ENCODE measurements at regions not wholly inside any gene's neighbourhood (a gene's known extent, or its start where the extent isn't known, plus 50 kb on each side); places are given as distances from the start of the nearest gene placed in this dataset.

DNA sequence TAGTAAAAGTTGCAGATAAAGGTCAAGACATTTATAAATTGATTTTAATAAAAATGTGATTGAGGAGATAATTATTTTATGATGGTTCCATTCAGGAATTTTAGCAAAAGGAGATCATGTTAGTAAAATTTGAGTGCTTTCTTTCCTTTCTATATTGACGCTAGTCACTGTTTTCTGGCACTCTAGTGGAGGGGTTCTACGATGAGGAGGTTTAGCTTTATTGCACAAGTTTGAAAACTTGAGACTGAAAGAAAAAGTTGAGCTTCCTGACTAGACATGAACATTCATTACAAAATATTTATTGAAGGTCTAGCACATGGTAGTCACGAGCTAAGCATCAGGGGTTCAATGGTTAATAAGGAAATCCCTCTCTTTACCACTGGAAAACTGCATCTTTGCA lies 336.1 kb downstream of the SNAPC1 start:
- 0% methylated on average over 3 of the region's 3 CpGs for WGBS (ENCODE audit: insufficient coverage, low coverage, missing lambda C conversion rate)
- Histone ChIP-seq H3K4me1 (replicated peaks in 1 of 2; ENCODE audit: control insufficient read depth in 2 of 2, insufficient read depth in 2 of 2, low read length in 2 of 2) (no peaks in the 10 kb centered on the region), H3K36me3 (ENCODE audit: control insufficient read depth, insufficient read depth, low read length) (no peaks in the 10 kb centered on the region), H3K9ac (ENCODE audit: insufficient read depth in 1 of 2, low read depth in 2 of 2, low read length in 2 of 2) (no peak overlapping the region), H2AFZ (ENCODE audit: low read depth, low read length) (no peak overlapping the region), H3K4me3 (no peak overlapping the region), H3K4me2 (ENCODE audit: insufficient read depth, low read length) (no peak overlapping the region), H3K79me2 (ENCODE audit: control insufficient read depth, insufficient read depth, low read length) (no peaks in the 10 kb centered on the region), H3K9me3 (replicated peaks; ENCODE audit: control insufficient read depth, insufficient read depth, low read depth, low read length) (no peaks in the 10 kb centered on the region), H3K9me1 (ENCODE audit: control insufficient read depth, insufficient read depth, low read length) (no peaks in the 10 kb centered on the region), H4K20me1 (replicated peaks; ENCODE audit: control insufficient read depth, insufficient read depth, low read length) (no peaks in the 10 kb centered on the region), H3K27ac (ENCODE audit: extremely low read depth, low read depth, low read length) (no peak overlapping the region), H3K27me3 (ENCODE audit: control insufficient read depth in 2 of 2, insufficient read depth in 2 of 2, low read length in 2 of 2) (no peaks in the 10 kb centered on the region)
- TF ChIP-seq SMAD4 (CRISPR knock-in tag; conservative IDR thresholded peaks at IDR 0.05) (no peak), ZFP30 (CRISPR knock-in tag; IDR thresholded peaks at IDR 0.05; ENCODE audit: borderline replicate concordance) (no peak), ZNF143 (CRISPR knock-in tag; IDR thresholded peaks at IDR 0.05) (no peak), ZNF347 (CRISPR knock-in tag; IDR thresholded peaks at IDR 0.05; ENCODE audit: low read depth) (no peak), CBX3 (IDR thresholded peaks at IDR 0.05; ENCODE audit: borderline replicate concordance in 1 of 2, low read length in 2 of 2) (no peak)
- DNase-seq (ENCODE audit: extremely low read depth in 1 of 4, low spot score in 3 of 4) (no peak), FAIRE-seq (no peak), ATAC-seq (no peak)
- in situ Hi-C loops (cut with MboI) (no loop called here), intact Hi-C loops (cut with micrococcal nuclease) (no loop called here)
- ChIA-PET CTCF (ENCODE audit: low intra/inter-chr PET ratio) (no interaction called here), POLR2A (interaction anchor here (1.1 kb wide), 1 partner anchor 12 kb away, joined by 3 read pairs; no protein-coding TSS in a partner anchor)
- BruUV-seq (replicated peaks): no TSS peak

DNA sequence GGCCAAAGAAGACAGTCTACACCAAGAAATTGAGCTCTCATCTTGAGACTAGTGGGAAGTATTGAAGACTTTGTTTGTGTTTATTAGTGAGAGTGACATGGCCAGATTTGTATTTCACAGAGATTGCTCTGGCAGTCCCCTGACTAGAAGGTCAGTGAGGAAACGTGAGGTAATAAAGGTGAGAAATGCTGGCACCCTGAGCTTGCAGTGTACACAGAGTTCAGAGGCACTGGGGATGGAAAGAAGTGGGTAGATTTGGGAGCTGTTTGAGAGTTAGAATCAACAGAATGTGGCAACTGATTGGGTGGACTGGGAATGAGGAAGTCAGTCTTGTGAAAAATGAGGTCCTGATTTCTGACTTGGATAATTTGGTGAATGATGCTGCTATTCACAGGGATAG lies 336.9 kb downstream of the SNAPC1 start:
- BruUV-seq (replicated peaks): no TSS peak
- ATAC-seq (no peak), DNase-seq (ENCODE audit: extremely low read depth in 1 of 4, low spot score in 3 of 4) (no peak), FAIRE-seq (no peak)
- ChIA-PET CTCF (ENCODE audit: low intra/inter-chr PET ratio) (no interaction called here), POLR2A (interaction anchor here (1.1 kb wide), 1 partner anchor 12 kb away, joined by 3 read pairs; no protein-coding TSS in a partner anchor)
- H3K9me3 ChIP-seq (replicated peaks; ENCODE audit: control insufficient read depth, insufficient read depth, low read depth, low read length): no peaks in the 10 kb centered on the region
- no peaks in the 10 kb centered on the region for H4K20me1 ChIP-seq (replicated peaks; ENCODE audit: control insufficient read depth, insufficient read depth, low read length)
- H2AFZ ChIP-seq (ENCODE audit: low read depth, low read length): no peak overlapping the region
- no peak overlapping the region for H3K9ac ChIP-seq (ENCODE audit: insufficient read depth in 1 of 2, low read depth in 2 of 2, low read length in 2 of 2)
- H3K4me2 ChIP-seq (ENCODE audit: insufficient read depth, low read length): no peak overlapping the region
- H3K4me1 ChIP-seq (replicated peaks in 1 of 2; ENCODE audit: control insufficient read depth in 2 of 2, insufficient read depth in 2 of 2, low read length in 2 of 2): no peaks in the 10 kb centered on the region
- no peaks in the 10 kb centered on the region for H3K9me1 ChIP-seq (ENCODE audit: control insufficient read depth, insufficient read depth, low read length)
- H3K4me3 ChIP-seq: no peak overlapping the region
- no peaks in the 10 kb centered on the region for H3K79me2 ChIP-seq (ENCODE audit: control insufficient read depth, insufficient read depth, low read length)
- no peaks in the 10 kb centered on the region for H3K36me3 ChIP-seq (ENCODE audit: control insufficient read depth, insufficient read depth, low read length)
- intact Hi-C loops (cut with micrococcal nuclease) (no loop called here), in situ Hi-C loops (cut with MboI) (no loop called here)
- 0% methylated on average over 1 of the region's 1 CpG for WGBS (ENCODE audit: insufficient coverage, low coverage, missing lambda C conversion rate)
- H3K27me3 ChIP-seq (ENCODE audit: control insufficient read depth in 2 of 2, insufficient read depth in 2 of 2, low read length in 2 of 2): no peaks in the 10 kb centered on the region
- no peak overlapping the region for H3K27ac ChIP-seq (ENCODE audit: extremely low read depth, low read depth, low read length)
- TF ChIP-seq MCM5 (IDR thresholded peaks at IDR 0.05; ENCODE audit: low read depth) (no peak), TAF15 (IDR thresholded peaks at IDR 0.05; ENCODE audit: low read depth, low read length) (no peak), RBFOX2 (IDR thresholded peaks at IDR 0.05; ENCODE audit: low read depth, low read length) (no peak), XRCC4 (IDR thresholded peaks at IDR 0.05; ENCODE audit: extremely low read depth, insufficient read depth, insufficient read length) (no peak), ZNF408 (CRISPR knock-in tag; IDR thresholded peaks at IDR 0.05; ENCODE audit: low read depth) (no peak), SMAD2 (IDR thresholded peaks at IDR 0.05; ENCODE audit: low read depth, low read length) (no peak), CEBPB (tag; IDR thresholded peaks at IDR 0.05) (no peak), KDM2B (CRISPR knock-in tag; IDR thresholded peaks at IDR 0.05) (no peak), MTA2 (IDR thresholded peaks at IDR 0.05; ENCODE audit: low read depth) (no peak), FOS (IDR thresholded peaks at IDR 0.05; ENCODE audit: extremely low read depth, insufficient read length) (no peak)
- TF ChIP-seq, protein P1, sequence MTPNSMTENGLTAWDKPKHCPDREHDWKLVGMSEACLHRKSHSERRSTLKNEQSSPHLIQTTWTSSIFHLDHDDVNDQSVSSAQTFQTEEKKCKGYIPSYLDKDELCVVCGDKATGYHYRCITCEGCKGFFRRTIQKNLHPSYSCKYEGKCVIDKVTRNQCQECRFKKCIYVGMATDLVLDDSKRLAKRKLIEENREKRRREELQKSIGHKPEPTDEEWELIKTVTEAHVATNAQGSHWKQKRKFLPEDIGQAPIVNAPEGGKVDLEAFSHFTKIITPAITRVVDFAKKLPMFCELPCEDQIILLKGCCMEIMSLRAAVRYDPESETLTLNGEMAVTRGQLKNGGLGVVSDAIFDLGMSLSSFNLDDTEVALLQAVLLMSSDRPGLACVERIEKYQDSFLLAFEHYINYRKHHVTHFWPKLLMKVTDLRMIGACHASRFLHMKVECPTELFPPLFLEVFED (CRISPR knock-in tag; conservative IDR thresholded peaks at IDR 0.05): no peak
- TF ChIP-seq, protein P2, sequence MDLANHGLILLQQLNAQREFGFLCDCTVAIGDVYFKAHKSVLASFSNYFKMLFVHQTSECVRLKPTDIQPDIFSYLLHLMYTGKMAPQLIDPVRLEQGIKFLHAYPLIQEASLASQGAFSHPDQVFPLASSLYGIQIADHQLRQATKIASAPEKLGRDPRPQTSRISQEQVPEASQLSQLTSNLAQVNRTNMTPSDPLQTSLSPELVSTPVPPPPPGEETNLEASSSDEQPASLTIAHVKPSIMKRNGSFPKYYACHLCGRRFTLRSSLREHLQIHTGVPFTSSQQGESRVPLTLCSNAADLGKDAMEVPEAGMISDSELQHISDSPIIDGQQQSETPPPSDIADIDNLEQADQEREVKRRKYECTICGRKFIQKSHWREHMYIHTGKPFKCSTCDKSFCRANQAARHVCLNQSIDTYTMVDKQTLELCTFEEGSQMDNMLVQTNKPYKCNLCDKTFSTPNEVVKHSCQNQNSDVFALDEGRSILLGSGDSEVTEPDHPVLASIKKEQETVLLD (IDR thresholded peaks at IDR 0.05): no peak
